PC-3 (cell line): ENCODE measurements at regions not wholly inside any gene's neighbourhood (a gene's known extent, or its start where the extent isn't known, plus 50 kb on each side); places are given as distances from the start of the nearest gene placed in this dataset.

ENCODE experiments used
- ATAC-seq: fragments of 200-7000 bp; cut with Tn5 transposase; 2 replicates; pipeline ENCODE4 v1.9.1; 2020; ENCODE audit warnings: mild to moderate bottlenecking, moderate library complexity
- BruUV-seq: library from RNA; stranded (reverse); fragments of 400-500 nt; replicated peaks from 2 replicates; lab custom pipeline; 2021; lab: Mats Ljungman, UMichigan
- CTCF ChIA-PET: fragments of 300-600 bp; sonication (Branson Sonifier 250); formaldehyde crosslinking; loops from one replicate; lab custom pipeline; 2022; ENCODE audit warnings: antibody characterized with exemption; lab: Charles Lee
- POLR2A ChIA-PET: fragments of 300-600 bp; sonication (Branson Sonifier 250); formaldehyde crosslinking; loops from one replicate; lab custom pipeline; 2022; ENCODE audit warnings: antibody characterized with exemption; ENCODE audit not compliant: unreplicated experiment; lab: Charles Lee
- DNase-seq: peaks from one replicate; pipeline ENCODE4 v3.0.0-alpha.2; 2015
- H2AFZ ChIP-seq: fragments of 300-600 bp; sonication (generic); 2 replicates; pipeline ENCODE4 v1.6.0; 2016; ENCODE audit warnings: antibody characterized with exemption, low read length
- H3F3A ChIP-seq: fragments of 300-600 bp; sonication (generic); one replicate; pipeline ENCODE4 v1.6.0; 2017; ENCODE audit warnings: antibody characterized with exemption, low read length, control low read depth, mild to moderate bottlenecking; ENCODE audit not compliant: unreplicated experiment
- H3K27ac ChIP-seq: fragments of 300-600 bp; sonication (generic); 2 replicates; pipeline ENCODE4 v1.5.1; 2016; ENCODE audit warnings: mild to moderate bottlenecking, low read length
- H3K27me3 ChIP-seq: fragments of 300-600 bp; sonication (generic); 2 replicates; pipeline ENCODE4 v1.6.1; 2016; ENCODE audit warnings: low read length, mixed read lengths
- H3K36me3 ChIP-seq: fragments of 300-600 bp; sonication (generic); 2 replicates; pipeline ENCODE4 v1.6.1; 2016; ENCODE audit warnings: low read depth, mixed run types, low read length, mixed read lengths
- H3K4me1 ChIP-seq: fragments of 300-600 bp; sonication (generic); 2 replicates; pipeline ENCODE4 v1.5.1; 2016; ENCODE audit warnings: low read length; ENCODE audit not compliant: insufficient read depth
- H3K4me2 ChIP-seq: fragments of 300-600 bp; sonication (generic); 2 replicates; pipeline ENCODE4 v1.6.0; 2016; ENCODE audit warnings: low read length
- H3K4me3 ChIP-seq: fragments of 300-600 bp; sonication (generic); 2 replicates; pipeline ENCODE4 v1.5.1; 2016; ENCODE audit warnings: mild to moderate bottlenecking, low read length, mixed read lengths
- H3K79me2 ChIP-seq: fragments of 300-600 bp; sonication (generic); 2 replicates; pipeline ENCODE4 v1.6.1; 2017; ENCODE audit warnings: low read length, mixed read lengths
- H3K9ac ChIP-seq: fragments of 300-600 bp; sonication (generic); 2 replicates; pipeline ENCODE4 v1.6.0; 2016; ENCODE audit warnings: mild to moderate bottlenecking, low read length
- H3K9me2 ChIP-seq: fragments of 300-600 bp; sonication (generic); replicated peaks from 2 replicates; pipeline ENCODE4 v1.6.1; 2016; ENCODE audit warnings: mixed run types, low read length, mixed read lengths
- H3K9me3 ChIP-seq: fragments of 300-600 bp; sonication (generic); 2 replicates; pipeline ENCODE4 v1.6.1; 2016; ENCODE audit warnings: low read length, mixed read lengths
- H4K20me1 ChIP-seq: fragments of 300-600 bp; sonication (generic); 2 replicates; pipeline ENCODE4 v1.6.1; 2016; ENCODE audit warnings: low read length, mixed read lengths
- EZH2 ChIP-seq: fragments of 300-600 bp; sonication (generic); IDR thresholded peaks from one replicate; pipeline ENCODE4 v1.6.1; 2017; ENCODE audit warnings: antibody characterized with exemption, mild to moderate bottlenecking, low read length; ENCODE audit not compliant: unreplicated experiment
- EZH2phosphoT487 ChIP-seq: fragments of 300-600 bp; sonication (generic); IDR thresholded peaks from 2 replicates; pipeline ENCODE4 v1.6.1; 2018; ENCODE audit warnings: mild to moderate bottlenecking, antibody characterized with exemption, low read length, borderline replicate concordance
- intact Hi-C: fragments of 100-400 bp; cut with micrococcal nuclease; formaldehyde crosslinking; loops from 2 replicates; pipeline ENCODE4 v1.9.0; 2023
- TF ChIP-seq, protein P1 (sequence below): fragments of 300-600 bp; sonication (generic); conservative IDR thresholded peaks from 2 replicates; pipeline ENCODE4 v1.5.1; 2017; ENCODE audit warnings: antibody characterized with exemption, low read depth, mild to moderate bottlenecking, low read length

DNA sequence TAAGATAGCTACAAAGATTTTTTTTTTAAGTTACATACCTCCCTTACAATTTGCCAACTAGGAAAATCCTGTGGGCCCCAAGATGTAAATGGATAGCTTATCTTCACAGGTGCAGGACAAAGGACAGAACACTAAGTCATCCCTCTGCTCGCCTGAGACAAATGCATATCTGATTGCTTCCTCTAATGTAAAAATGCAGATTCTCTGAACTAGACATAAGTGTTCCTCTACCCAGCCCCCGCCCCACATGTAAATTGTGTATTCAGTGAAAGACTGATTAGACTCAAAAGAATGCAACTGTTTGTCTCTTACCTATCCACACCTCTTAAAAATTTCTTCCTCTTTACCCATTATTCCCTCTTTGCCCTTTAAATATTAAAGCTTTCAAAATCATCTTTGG is 96.5 kb downstream of the CYP26B1 start:
- DNase-seq (no peak), ATAC-seq (no peak)
- H3K79me2 ChIP-seq: no peaks in the 10 kb centered on the region
- no peaks in the 10 kb centered on the region for H3K4me1 ChIP-seq
- no peak for TF ChIP-seq EZH2phosphoT487
- no peak for TF ChIP-seq EZH2
- TF ChIP-seq, protein P1, sequence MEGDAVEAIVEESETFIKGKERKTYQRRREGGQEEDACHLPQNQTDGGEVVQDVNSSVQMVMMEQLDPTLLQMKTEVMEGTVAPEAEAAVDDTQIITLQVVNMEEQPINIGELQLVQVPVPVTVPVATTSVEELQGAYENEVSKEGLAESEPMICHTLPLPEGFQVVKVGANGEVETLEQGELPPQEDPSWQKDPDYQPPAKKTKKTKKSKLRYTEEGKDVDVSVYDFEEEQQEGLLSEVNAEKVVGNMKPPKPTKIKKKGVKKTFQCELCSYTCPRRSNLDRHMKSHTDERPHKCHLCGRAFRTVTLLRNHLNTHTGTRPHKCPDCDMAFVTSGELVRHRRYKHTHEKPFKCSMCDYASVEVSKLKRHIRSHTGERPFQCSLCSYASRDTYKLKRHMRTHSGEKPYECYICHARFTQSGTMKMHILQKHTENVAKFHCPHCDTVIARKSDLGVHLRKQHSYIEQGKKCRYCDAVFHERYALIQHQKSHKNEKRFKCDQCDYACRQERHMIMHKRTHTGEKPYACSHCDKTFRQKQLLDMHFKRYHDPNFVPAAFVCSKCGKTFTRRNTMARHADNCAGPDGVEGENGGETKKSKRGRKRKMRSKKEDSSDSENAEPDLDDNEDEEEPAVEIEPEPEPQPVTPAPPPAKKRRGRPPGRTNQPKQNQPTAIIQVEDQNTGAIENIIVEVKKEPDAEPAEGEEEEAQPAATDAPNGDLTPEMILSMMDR: no peak
- no peaks in the 10 kb centered on the region for H3K9me3 ChIP-seq
- peaks cover 11% of the 10 kb centered on the region; the same call in 1 of the 2 replicates for H3K27me3 ChIP-seq
- BruUV-seq: no TSS peak
- intact Hi-C loops: no loop called here
- no peak overlapping the region for H3K4me3 ChIP-seq
- H2AFZ ChIP-seq: no peak overlapping the region
- H3F3A ChIP-seq: no peaks in the 10 kb centered on the region
- no peaks in the 10 kb centered on the region for H3K36me3 ChIP-seq
- no peak overlapping the region for H3K4me2 ChIP-seq
- no peak overlapping the region for H3K9ac ChIP-seq
- H3K27ac ChIP-seq: no peak overlapping the region
- H4K20me1 ChIP-seq: no peaks in the 10 kb centered on the region
- ChIA-PET CTCF (no interaction called here), POLR2A (no interaction called here)
- no peaks in the 10 kb centered on the region for H3K9me2 ChIP-seq

DNA sequence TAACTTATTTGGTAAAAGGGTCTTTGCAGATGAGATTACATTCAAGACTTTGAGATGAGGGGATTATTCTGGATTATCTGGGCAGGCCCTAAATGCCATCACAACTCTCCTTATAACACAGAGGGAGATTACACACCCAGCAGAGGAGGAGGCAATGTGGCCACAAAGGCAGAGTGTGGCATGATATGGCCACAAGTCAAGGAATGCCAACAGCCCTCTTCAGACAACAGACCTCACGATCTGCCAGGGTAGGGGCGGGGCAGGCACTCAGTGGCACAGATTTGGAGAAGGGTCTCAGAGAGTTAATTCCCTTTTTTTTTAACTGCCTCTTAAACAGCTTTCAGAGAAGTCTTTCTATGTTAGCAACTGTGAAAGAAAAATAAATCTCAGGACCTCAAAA is 96.9 kb downstream of the CYP26B1 start:
- Histone ChIP-seq H3K9me2 (no peaks in the 10 kb centered on the region), H3K9ac (no peak overlapping the region), H3K36me3 (no peaks in the 10 kb centered on the region), H3K27ac (no peak overlapping the region), H3F3A (no peaks in the 10 kb centered on the region), H3K79me2 (no peaks in the 10 kb centered on the region), H3K4me1 (no peaks in the 10 kb centered on the region), H3K9me3 (no peaks in the 10 kb centered on the region), H3K27me3 (peaks cover 13% of the 10 kb centered on the region; the same call in 1 of the 2 replicates), H2AFZ (no peak overlapping the region), H4K20me1 (no peaks in the 10 kb centered on the region), H3K4me2 (no peak overlapping the region), H3K4me3 (no peak overlapping the region)
- ATAC-seq: no peak
- ChIA-PET CTCF (no interaction called here), POLR2A (no interaction called here)
- TF ChIP-seq EZH2 (no peak), EZH2phosphoT487 (no peak)
- TF ChIP-seq, protein P1: no peak
- no peak for DNase-seq
- no TSS peak for BruUV-seq
- intact Hi-C loops: no loop called here

DNA sequence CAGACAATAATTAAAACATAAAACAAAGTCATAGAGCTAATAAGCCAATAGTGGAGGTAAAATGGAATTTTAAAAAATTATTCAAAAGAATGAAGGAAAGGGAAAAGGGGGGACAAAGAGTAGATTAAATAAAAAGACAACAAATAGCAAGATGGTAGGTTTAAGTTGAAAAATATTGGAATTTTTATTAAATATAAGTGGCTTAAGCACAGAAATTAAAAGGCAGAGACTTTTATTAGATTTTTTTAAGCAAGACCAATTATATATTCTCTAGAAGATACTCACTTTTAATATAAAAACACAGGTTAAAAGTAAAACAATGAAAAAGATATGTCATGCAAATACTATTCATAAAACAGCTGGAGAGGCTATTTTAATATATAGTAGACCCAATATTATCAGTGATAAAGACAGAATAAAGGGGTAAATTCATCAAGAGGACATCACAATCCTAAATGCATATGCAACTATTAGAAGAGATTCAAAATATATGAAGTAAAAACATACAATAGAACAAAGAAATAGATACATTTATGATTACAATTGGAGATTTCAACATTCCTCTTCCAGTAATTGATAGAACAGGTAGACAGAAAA is 98.7 kb downstream of the CYP26B1 start:
- Histone ChIP-seq H3K36me3 (no peaks in the 10 kb centered on the region), H3K79me2 (no peaks in the 10 kb centered on the region), H3K27ac (no peak overlapping the region), H3K9me3 (peaks cover 4% of the 10 kb centered on the region; the same call in 1 of the 2 replicates), H3K4me2 (no peak overlapping the region), H2AFZ (no peak overlapping the region), H3K9ac (no peak overlapping the region), H4K20me1 (no peaks in the 10 kb centered on the region), H3F3A (no peaks in the 10 kb centered on the region), H3K4me1 (no peaks in the 10 kb centered on the region), H3K27me3 (peaks cover 13% of the 10 kb centered on the region; the same call in 1 of the 2 replicates), H3K9me2 (no peaks in the 10 kb centered on the region), H3K4me3 (no peak overlapping the region)
- ATAC-seq: no peak
- no TSS peak for BruUV-seq
- no peak for DNase-seq
- TF ChIP-seq EZH2phosphoT487 (no peak), EZH2 (no peak)
- TF ChIP-seq, protein P1: no peak
- POLR2A ChIA-PET: no interaction called here
- intact Hi-C loops: no loop called here
- CTCF ChIA-PET: no interaction called here
